ENCODE measurements at regions not wholly inside any gene's neighbourhood (a gene's known extent, or its start where the extent isn't known, plus 50 kb on each side); places are given as distances from the start of the nearest gene placed in this dataset.
"Not testable (repeated sequence)": the region's sequence is repeated elsewhere in the genome, so short reads cannot be mapped to it uniquely, and the experiment has no call there.

- in situ Hi-C loops (cut with MboI; ENCODE audit: low sequenced_read_pairs, unreplicated experiment) = no loop called here
- TF ChIP-seq CTCF (IDR thresholded peaks at IDR 0.05; ENCODE audit: borderline replicate concordance, control extremely low read depth, extremely low read depth, insufficient read depth, missing control alignments) = no peak
- no peak for DNase-seq (ENCODE audit: low spot score)
These were observed 317.3 kb upstream of the NAALADL2 start for GRCh38 chr3:174541708-174542315.

GRCh38 chr3:174547801-174548435 lies 311.2 kb upstream of the NAALADL2 start:
- no peak for DNase-seq (ENCODE audit: low spot score)
- no peak for TF ChIP-seq CTCF (IDR thresholded peaks at IDR 0.05; ENCODE audit: borderline replicate concordance, control extremely low read depth, extremely low read depth, insufficient read depth, missing control alignments)

GRCh38 chr3:174548841-174549623 lies 310.1 kb upstream of the NAALADL2 start:
- in situ Hi-C loops (cut with MboI; ENCODE audit: low sequenced_read_pairs, unreplicated experiment) = no loop called here
- TF ChIP-seq CTCF (IDR thresholded peaks at IDR 0.05; ENCODE audit: borderline replicate concordance, control extremely low read depth, extremely low read depth, insufficient read depth, missing control alignments) = no peak
- no peak for DNase-seq (ENCODE audit: low spot score)

More at GRCh38 chr3:174547801-174548435, 311.2 kb upstream of the NAALADL2 start:
- in situ Hi-C loops (cut with MboI; ENCODE audit: low sequenced_read_pairs, unreplicated experiment) = no loop called here

GRCh38 chr3:174581558-174581957 lies 277.6 kb upstream of the NAALADL2 start:
- TF ChIP-seq CTCF (IDR thresholded peaks at IDR 0.05; ENCODE audit: borderline replicate concordance, control extremely low read depth, extremely low read depth, insufficient read depth, missing control alignments) = no peak
- no peak for DNase-seq (ENCODE audit: low spot score)
- in situ Hi-C loops (cut with MboI; ENCODE audit: low sequenced_read_pairs, unreplicated experiment) = no loop called here

- TF ChIP-seq CTCF (IDR thresholded peaks at IDR 0.05; ENCODE audit: borderline replicate concordance, control extremely low read depth, extremely low read depth, insufficient read depth, missing control alignments) = no peak
- DNase-seq (ENCODE audit: low spot score) = no peak
These were observed 275.7 kb upstream of the NAALADL2 start for GRCh38 chr3:174583396-174583795.

GRCh38 chr3:174587137-174587536 lies 272.0 kb upstream of the NAALADL2 start:
- DNase-seq (ENCODE audit: low spot score); in situ Hi-C loops (cut with MboI; ENCODE audit: low sequenced_read_pairs, unreplicated experiment): not testable (repeated sequence)

More at GRCh38 chr3:174583396-174583795, 275.7 kb upstream of the NAALADL2 start:
- in situ Hi-C loops (cut with MboI; ENCODE audit: low sequenced_read_pairs, unreplicated experiment) = no loop called here
